ENCODE measurements at regions not wholly inside any gene's neighbourhood (a gene's known extent, or its start where the extent isn't known, plus 50 kb on each side); places are given as distances from the start of the nearest gene placed in this dataset.

- Mint-ChIP-seq H3K9me3 (ENCODE audit: unreplicated experiment) (no peaks in the 10 kb centered on the region), H3K27me3 (ENCODE audit: unreplicated experiment) (peaks cover 23% of the 10 kb centered on the region), H3K27ac (ENCODE audit: unreplicated experiment) (no peak overlapping the region), H3K4me3 (ENCODE audit: unreplicated experiment) (no peak overlapping the region), H3K4me1 (ENCODE audit: unreplicated experiment) (peaks cover 5% of the 10 kb centered on the region), H3K36me3 (ENCODE audit: unreplicated experiment) (no peaks in the 10 kb centered on the region)
- no peak for DNase-seq (ENCODE audit: extremely low spot score, unreplicated experiment)
- peak; percentile 59 for TF ChIP-seq CTCF (IDR thresholded peaks at IDR 0.05)
Observed at GRCh38 chr10:27446091-27446918, 57.8 kb upstream of the RAB18 start.

GRCh38 chr10:27445070-27445469 is 59.0 kb upstream of the RAB18 start:
- no peak overlapping the region for H3K27ac Mint-ChIP-seq (ENCODE audit: unreplicated experiment)
- H3K4me3 Mint-ChIP-seq (ENCODE audit: unreplicated experiment): no peak overlapping the region
- H3K9me3 Mint-ChIP-seq (ENCODE audit: unreplicated experiment): no peaks in the 10 kb centered on the region
- peaks cover 5% of the 10 kb centered on the region for H3K4me1 Mint-ChIP-seq (ENCODE audit: unreplicated experiment)
- no peak for DNase-seq (ENCODE audit: extremely low spot score, unreplicated experiment)
- TF ChIP-seq CTCF (IDR thresholded peaks at IDR 0.05): no peak
- H3K27me3 Mint-ChIP-seq (ENCODE audit: unreplicated experiment): peaks cover 27% of the 10 kb centered on the region
- no peaks in the 10 kb centered on the region for H3K36me3 Mint-ChIP-seq (ENCODE audit: unreplicated experiment)

- no peak for DNase-seq (ENCODE audit: extremely low spot score, unreplicated experiment)
- Mint-ChIP-seq H3K9me3 (ENCODE audit: unreplicated experiment) (no peaks in the 10 kb centered on the region), H3K36me3 (ENCODE audit: unreplicated experiment) (no peaks in the 10 kb centered on the region), H3K27ac (ENCODE audit: unreplicated experiment) (no peak overlapping the region), H3K4me1 (ENCODE audit: unreplicated experiment) (no peaks in the 10 kb centered on the region), H3K27me3 (ENCODE audit: unreplicated experiment) (peaks cover 29% of the 10 kb centered on the region), H3K4me3 (ENCODE audit: unreplicated experiment) (no peak overlapping the region)
- TF ChIP-seq CTCF (IDR thresholded peaks at IDR 0.05): no peak
Observed at GRCh38 chr10:27440478-27440877, 63.6 kb upstream of the RAB18 start.

GRCh38 chr10:27440021-27440420 is 64.1 kb upstream of the RAB18 start:
- Mint-ChIP-seq H3K36me3 (ENCODE audit: unreplicated experiment) (no peaks in the 10 kb centered on the region), H3K4me3 (ENCODE audit: unreplicated experiment) (no peak overlapping the region), H3K27me3 (ENCODE audit: unreplicated experiment) (peaks cover 33% of the 10 kb centered on the region), H3K9me3 (ENCODE audit: unreplicated experiment) (no peaks in the 10 kb centered on the region), H3K4me1 (ENCODE audit: unreplicated experiment) (no peaks in the 10 kb centered on the region), H3K27ac (ENCODE audit: unreplicated experiment) (no peak overlapping the region)
- TF ChIP-seq CTCF (IDR thresholded peaks at IDR 0.05): no peak
- DNase-seq (ENCODE audit: extremely low spot score, unreplicated experiment): no peak

- Mint-ChIP-seq H3K9me3 (ENCODE audit: unreplicated experiment) (no peaks in the 10 kb centered on the region), H3K36me3 (ENCODE audit: unreplicated experiment) (no peaks in the 10 kb centered on the region), H3K4me1 (ENCODE audit: unreplicated experiment) (no peaks in the 10 kb centered on the region), H3K27me3 (ENCODE audit: unreplicated experiment) (peaks cover 38% of the 10 kb centered on the region), H3K4me3 (ENCODE audit: unreplicated experiment) (no peak overlapping the region), H3K27ac (ENCODE audit: unreplicated experiment) (no peak overlapping the region)
- TF ChIP-seq CTCF (IDR thresholded peaks at IDR 0.05): no peak
- no peak for DNase-seq (ENCODE audit: extremely low spot score, unreplicated experiment)
Observed at GRCh38 chr10:27439101-27439500, 65.0 kb upstream of the RAB18 start.

Data from osteocyte (in vitro differentiated cells).